ENCODE measurements at regions not wholly inside any gene's neighbourhood (a gene's known extent, or its start where the extent isn't known, plus 50 kb on each side); places are given as distances from the start of the nearest gene placed in this dataset.

DNA sequence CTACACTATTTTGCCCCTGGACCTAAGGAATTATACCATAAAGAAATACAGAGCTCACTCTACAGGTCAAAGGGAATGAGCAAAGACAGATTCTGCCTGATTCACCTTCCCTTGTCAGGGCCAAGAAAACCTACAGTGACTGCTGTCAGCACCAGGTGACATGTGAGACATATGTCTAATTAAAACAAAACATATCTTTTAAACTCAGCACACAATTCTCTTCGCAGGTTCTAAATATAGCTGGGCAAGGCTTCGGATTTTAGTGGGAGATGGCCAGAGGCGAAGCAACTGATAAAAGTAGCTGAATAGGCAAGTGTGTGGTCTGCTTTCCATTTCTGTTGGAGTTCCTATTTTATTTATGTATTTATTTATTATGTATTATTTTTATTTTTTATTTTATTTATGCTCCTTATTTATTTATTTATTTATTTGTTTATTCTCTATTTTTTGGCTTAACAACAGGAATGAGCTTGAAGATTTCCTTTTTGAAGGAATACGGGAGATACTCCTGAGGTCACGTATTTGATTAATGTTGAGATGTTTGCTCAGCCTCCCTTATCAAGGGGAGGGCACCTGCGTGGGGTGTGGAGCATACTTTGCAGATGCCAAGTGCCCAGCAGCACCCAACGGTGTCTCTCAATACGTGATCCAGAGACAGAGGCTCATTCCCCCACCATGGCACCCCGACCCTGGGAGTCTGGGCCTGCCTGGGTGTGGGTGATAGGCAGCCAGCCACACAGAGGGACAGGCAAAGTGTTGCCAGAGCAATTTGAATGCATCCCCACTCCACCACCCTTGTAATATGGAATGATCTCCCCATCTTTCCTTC lies 141.8 kb downstream of the RNF152 start:
- TF ChIP-seq, protein P1, sequence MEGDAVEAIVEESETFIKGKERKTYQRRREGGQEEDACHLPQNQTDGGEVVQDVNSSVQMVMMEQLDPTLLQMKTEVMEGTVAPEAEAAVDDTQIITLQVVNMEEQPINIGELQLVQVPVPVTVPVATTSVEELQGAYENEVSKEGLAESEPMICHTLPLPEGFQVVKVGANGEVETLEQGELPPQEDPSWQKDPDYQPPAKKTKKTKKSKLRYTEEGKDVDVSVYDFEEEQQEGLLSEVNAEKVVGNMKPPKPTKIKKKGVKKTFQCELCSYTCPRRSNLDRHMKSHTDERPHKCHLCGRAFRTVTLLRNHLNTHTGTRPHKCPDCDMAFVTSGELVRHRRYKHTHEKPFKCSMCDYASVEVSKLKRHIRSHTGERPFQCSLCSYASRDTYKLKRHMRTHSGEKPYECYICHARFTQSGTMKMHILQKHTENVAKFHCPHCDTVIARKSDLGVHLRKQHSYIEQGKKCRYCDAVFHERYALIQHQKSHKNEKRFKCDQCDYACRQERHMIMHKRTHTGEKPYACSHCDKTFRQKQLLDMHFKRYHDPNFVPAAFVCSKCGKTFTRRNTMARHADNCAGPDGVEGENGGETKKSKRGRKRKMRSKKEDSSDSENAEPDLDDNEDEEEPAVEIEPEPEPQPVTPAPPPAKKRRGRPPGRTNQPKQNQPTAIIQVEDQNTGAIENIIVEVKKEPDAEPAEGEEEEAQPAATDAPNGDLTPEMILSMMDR (optimal IDR thresholded peaks at IDR 0.05 in 1 of 3, IDR thresholded peaks at IDR 0.05 in 1 of 3, conservative IDR thresholded peaks at IDR 0.05 in 1 of 3; ENCODE audit: extremely low read depth in 1 of 3, insufficient read depth in 2 of 3, low read length in 3 of 3), result no peak
- TF ChIP-seq EZH2 (IDR thresholded peaks at IDR 0.05; ENCODE audit: low read length), result no peak

Measured in keratinocyte (primary cell).